ENCODE measurements at regions not wholly inside any gene's neighbourhood (a gene's known extent, or its start where the extent isn't known, plus 50 kb on each side); places are given as distances from the start of the nearest gene placed in this dataset.
"Not testable (repeated sequence)": the region's sequence is repeated elsewhere in the genome, so short reads cannot be mapped to it uniquely, and the experiment has no call there.

DNA sequence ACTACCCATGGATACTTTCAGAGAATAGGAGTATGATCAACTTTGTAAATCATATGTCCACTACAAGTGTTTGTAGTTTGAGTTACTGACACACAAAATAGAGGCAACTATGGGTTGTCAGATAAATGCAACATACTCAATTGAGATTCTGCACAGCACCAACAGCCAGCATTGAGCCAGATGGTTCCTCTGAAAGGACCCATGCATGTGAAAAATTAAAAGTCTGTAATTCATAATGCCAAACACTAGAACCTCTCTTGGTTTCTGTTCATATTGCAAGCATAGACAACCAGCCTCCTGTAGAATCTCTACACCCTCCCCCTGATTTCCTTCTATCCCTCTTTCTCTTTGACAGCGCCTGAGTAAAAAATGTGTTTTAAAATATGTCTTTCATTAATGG is 831.0 kb downstream of the C12orf50 start:
- H3K4me3 ChIP-seq, result no peak overlapping the region
- no peaks in the 10 kb centered on the region for H3K4me1 ChIP-seq
- no peaks in the 10 kb centered on the region for H3K36me3 ChIP-seq
- ATAC-seq, result no peak
- TF ChIP-seq, protein P1, sequence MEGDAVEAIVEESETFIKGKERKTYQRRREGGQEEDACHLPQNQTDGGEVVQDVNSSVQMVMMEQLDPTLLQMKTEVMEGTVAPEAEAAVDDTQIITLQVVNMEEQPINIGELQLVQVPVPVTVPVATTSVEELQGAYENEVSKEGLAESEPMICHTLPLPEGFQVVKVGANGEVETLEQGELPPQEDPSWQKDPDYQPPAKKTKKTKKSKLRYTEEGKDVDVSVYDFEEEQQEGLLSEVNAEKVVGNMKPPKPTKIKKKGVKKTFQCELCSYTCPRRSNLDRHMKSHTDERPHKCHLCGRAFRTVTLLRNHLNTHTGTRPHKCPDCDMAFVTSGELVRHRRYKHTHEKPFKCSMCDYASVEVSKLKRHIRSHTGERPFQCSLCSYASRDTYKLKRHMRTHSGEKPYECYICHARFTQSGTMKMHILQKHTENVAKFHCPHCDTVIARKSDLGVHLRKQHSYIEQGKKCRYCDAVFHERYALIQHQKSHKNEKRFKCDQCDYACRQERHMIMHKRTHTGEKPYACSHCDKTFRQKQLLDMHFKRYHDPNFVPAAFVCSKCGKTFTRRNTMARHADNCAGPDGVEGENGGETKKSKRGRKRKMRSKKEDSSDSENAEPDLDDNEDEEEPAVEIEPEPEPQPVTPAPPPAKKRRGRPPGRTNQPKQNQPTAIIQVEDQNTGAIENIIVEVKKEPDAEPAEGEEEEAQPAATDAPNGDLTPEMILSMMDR (IDR thresholded peaks at IDR 0.05), result no peak
- no peaks in the 10 kb centered on the region for H3K27me3 ChIP-seq
- H3K27ac ChIP-seq, result no peak overlapping the region
- no peak for DNase-seq
- intact Hi-C loops (cut with DNase I), result no loop called here
- no peaks in the 10 kb centered on the region for H3K9me3 ChIP-seq

DNA sequence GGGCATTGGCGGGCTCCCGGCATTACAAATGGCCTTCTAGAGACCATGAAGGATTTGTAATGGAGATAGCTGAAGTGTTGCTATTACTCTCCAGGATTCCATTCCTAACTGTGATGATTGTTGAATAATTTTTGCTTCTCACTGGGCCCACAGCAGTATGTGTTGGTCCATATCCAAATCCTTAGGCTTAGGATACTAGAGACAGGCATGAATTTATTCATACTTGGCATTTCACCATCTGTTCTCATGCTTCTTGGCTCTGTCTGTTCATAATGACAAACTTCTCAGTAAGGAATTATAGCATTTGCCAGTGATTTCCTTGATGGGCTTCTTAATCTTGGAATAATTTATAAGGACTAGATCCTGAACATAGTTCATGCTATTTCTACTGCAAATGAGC is 832.9 kb downstream of the C12orf50 start:
- no peaks in the 10 kb centered on the region for H3K27me3 ChIP-seq
- H3K4me3 ChIP-seq, result no peak overlapping the region
- TF ChIP-seq, protein P1 (IDR thresholded peaks at IDR 0.05), result no peak
- H3K9me3 ChIP-seq, result no peaks in the 10 kb centered on the region
- ATAC-seq (no peak), DNase-seq (no peak)
- H3K4me1 ChIP-seq, result no peaks in the 10 kb centered on the region
- H3K36me3 ChIP-seq, result no peaks in the 10 kb centered on the region
- no peak overlapping the region for H3K27ac ChIP-seq
- intact Hi-C loops (cut with DNase I), result no loop called here

DNA sequence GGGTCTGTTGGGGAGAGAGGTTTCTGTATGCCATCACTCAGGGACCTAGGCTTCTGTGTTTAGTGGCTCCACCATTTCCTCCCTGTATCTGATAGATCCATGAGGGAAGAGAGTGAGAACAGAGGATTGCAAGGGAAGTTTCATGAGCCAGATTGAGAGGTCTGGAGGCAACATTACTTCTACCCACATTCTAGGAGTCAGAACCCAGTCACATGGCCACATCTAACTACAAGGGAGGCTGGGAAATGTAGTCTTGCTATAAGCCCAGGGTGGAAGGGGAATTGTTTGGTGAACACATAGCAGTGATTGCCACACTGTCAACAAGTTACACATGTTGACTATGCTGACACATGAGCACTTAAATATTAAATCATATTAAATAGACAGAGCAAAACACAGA is 834.8 kb downstream of the C12orf50 start:
- H3K4me3 ChIP-seq; intact Hi-C loops (cut with DNase I); H3K27ac ChIP-seq; H3K9me3 ChIP-seq; H3K36me3 ChIP-seq; DNase-seq; H3K4me1 ChIP-seq; H3K27me3 ChIP-seq: not testable (repeated sequence)
- ATAC-seq, result peak; percentile 33

DNA sequence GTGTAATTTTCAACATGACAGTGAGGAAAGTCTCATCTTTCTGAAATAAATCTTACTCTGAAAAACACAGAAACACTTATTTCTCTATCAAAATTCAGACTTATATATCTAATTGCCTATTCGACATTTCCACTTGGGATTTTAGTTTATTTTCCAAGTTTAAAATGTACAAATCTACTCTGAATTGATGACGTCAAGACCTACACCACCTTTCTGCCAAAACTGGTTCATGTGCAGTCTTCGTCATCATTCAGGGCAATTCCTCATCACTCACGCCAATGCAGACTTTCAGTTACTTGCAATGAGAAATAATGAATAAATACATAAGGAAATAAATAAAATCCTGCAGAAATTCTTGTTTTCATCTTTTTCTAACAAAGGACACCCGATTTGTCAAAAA is 843.8 kb downstream of the C12orf50 start:
- Histone ChIP-seq H3K36me3 (no peaks in the 10 kb centered on the region), H3K27ac (no peak overlapping the region), H3K4me3 (no peak overlapping the region), H3K27me3 (no peaks in the 10 kb centered on the region), H3K9me3 (no peaks in the 10 kb centered on the region), H3K4me1 (no peaks in the 10 kb centered on the region)
- ATAC-seq, result no peak
- DNase-seq, result no peak
- intact Hi-C loops (cut with DNase I), result no loop called here
- TF ChIP-seq, protein P1 (IDR thresholded peaks at IDR 0.05), result no peak

DNA sequence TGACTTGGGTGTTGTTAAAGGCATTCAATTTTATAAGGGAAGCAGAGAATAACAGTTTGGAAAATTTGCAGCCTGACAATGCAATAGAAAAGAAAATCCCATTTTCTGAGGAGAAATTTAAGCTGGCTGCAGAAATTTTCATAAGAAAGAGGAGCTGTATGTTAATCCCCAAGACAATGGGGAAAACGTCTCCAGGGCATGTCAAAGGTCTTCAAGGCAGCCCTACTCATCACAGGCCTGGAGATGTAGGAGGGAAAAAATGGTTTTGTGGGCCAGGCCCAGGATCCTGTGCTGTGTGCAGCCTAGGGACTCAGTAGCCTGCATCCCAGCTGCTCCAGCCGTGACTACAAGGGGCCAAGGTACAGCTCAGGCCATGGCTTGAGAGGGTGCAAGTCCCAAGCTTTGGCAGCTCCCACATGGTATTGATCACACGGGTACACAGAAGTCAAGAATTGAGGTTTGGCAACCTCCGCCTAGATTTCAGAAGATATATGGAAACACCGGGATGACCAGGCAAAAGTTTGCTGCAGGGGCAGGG is 846.4 kb downstream of the C12orf50 start:
- H3K9me3 ChIP-seq, result no peaks in the 10 kb centered on the region
- TF ChIP-seq, protein P1 (IDR thresholded peaks at IDR 0.05), result no peak
- H3K27me3 ChIP-seq, result no peaks in the 10 kb centered on the region
- H3K27ac ChIP-seq, result no peak overlapping the region
- intact Hi-C loops (cut with DNase I), result no loop called here
- no peak overlapping the region for H3K4me3 ChIP-seq
- no peaks in the 10 kb centered on the region for H3K4me1 ChIP-seq
- no peak for DNase-seq
- no peaks in the 10 kb centered on the region for H3K36me3 ChIP-seq
- no peak for ATAC-seq

DNA sequence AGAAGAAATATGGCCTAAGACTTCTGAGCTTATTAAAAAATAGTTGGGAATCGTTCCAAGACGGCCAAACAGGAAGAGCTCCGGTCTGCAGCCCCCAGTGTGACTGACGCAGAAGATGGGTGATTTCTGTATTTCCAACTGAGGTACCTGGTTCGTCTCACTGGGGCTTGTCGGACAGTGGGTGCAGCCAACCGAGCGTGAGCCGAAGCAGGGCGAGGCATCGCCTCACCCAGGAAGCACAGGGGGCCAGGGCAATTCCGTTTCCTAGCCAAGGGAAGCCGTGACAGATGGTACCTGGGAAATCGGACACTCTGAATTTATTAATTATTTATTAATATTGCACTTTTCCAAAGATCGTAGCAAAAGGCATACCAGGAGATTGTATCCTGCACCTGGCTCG is 857.8 kb downstream of the C12orf50 start:
- H3K36me3 ChIP-seq, result no peaks in the 10 kb centered on the region
- TF ChIP-seq, protein P1 (IDR thresholded peaks at IDR 0.05), result no peak
- H3K27me3 ChIP-seq, result no peaks in the 10 kb centered on the region
- no peaks in the 10 kb centered on the region for H3K4me1 ChIP-seq
- H3K27ac ChIP-seq, result no peak overlapping the region
- H3K9me3 ChIP-seq, result no peaks in the 10 kb centered on the region
- ATAC-seq (no peak), DNase-seq (no peak)
- intact Hi-C loops (cut with DNase I), result no loop called here
- H3K4me3 ChIP-seq, result no peak overlapping the region

Data from upper lobe of right lung (tissue), 1 donor.